ENCODE measurements at regions not wholly inside any gene's neighbourhood (a gene's known extent, or its start where the extent isn't known, plus 50 kb on each side); places are given as distances from the start of the nearest gene placed in this dataset.

DNA sequence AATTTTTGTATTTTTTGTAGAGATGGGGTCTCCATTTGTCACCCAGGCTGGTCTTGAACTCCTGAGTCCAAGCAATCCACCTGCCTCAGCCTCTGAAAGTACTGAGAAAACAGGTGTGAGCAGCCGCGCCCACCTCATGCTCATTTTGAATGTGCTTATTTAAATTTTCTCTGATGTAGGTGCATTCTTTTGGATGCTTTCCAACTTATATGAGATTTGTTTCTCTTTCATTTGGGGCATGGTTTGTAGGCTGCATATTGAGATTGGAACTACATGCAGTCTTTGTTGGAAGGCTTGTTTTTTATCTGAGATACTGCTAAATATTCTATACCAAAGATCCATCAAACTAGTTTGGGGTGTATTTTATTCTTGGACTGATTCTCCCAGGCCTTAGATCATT, 81.0 kb upstream of the IVNS1ABP start:
- TF ChIP-seq, protein P1, sequence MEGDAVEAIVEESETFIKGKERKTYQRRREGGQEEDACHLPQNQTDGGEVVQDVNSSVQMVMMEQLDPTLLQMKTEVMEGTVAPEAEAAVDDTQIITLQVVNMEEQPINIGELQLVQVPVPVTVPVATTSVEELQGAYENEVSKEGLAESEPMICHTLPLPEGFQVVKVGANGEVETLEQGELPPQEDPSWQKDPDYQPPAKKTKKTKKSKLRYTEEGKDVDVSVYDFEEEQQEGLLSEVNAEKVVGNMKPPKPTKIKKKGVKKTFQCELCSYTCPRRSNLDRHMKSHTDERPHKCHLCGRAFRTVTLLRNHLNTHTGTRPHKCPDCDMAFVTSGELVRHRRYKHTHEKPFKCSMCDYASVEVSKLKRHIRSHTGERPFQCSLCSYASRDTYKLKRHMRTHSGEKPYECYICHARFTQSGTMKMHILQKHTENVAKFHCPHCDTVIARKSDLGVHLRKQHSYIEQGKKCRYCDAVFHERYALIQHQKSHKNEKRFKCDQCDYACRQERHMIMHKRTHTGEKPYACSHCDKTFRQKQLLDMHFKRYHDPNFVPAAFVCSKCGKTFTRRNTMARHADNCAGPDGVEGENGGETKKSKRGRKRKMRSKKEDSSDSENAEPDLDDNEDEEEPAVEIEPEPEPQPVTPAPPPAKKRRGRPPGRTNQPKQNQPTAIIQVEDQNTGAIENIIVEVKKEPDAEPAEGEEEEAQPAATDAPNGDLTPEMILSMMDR (IDR thresholded peaks at IDR 0.05), result no peak
- DNase-seq (ENCODE audit: low spot score), result no peak
- Mint-ChIP-seq H3K27ac (ENCODE audit: unreplicated experiment) (no peak overlapping the region), H3K36me3 (ENCODE audit: low read depth) (no peaks in the 10 kb centered on the region), H3K4me3 (ENCODE audit: unreplicated experiment) (no peak overlapping the region), H3K27me3 (ENCODE audit: low read depth) (no peaks in the 10 kb centered on the region), H3K9me3 (ENCODE audit: low read depth) (peaks cover 6% of the 10 kb centered on the region), H3K4me1 (ENCODE audit: low read depth) (peaks cover 44% of the 10 kb centered on the region)

DNA sequence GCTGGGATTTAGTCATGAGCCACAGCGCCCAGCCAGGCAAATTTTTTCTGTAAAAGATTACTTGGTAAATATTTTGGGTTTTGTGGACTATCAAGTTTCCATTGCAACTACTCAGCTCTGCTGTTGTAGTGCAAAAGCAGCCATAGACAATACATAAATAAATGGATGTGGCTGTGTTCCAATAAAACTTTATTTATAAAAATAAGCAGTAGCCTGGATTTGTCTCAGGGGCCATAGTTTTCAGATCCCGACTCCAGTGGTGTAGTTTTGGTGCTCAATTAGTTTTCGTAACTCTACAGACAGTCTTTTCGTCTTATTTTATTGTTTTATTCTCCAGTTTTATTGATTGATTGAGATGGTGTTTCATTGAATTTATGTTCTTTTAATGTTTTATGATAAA, 80.1 kb upstream of the IVNS1ABP start:
- no peak overlapping the region for H3K4me3 Mint-ChIP-seq (ENCODE audit: unreplicated experiment)
- DNase-seq (ENCODE audit: low spot score), result no peak
- H3K9me3 Mint-ChIP-seq (ENCODE audit: low read depth), result peaks cover 6% of the 10 kb centered on the region
- no peak overlapping the region for H3K27ac Mint-ChIP-seq (ENCODE audit: unreplicated experiment)
- H3K36me3 Mint-ChIP-seq (ENCODE audit: low read depth), result no peaks in the 10 kb centered on the region
- no peaks in the 10 kb centered on the region for H3K27me3 Mint-ChIP-seq (ENCODE audit: low read depth)
- TF ChIP-seq, protein P1 (IDR thresholded peaks at IDR 0.05), result no peak
- H3K4me1 Mint-ChIP-seq (ENCODE audit: low read depth), result peaks cover 39% of the 10 kb centered on the region

DNA sequence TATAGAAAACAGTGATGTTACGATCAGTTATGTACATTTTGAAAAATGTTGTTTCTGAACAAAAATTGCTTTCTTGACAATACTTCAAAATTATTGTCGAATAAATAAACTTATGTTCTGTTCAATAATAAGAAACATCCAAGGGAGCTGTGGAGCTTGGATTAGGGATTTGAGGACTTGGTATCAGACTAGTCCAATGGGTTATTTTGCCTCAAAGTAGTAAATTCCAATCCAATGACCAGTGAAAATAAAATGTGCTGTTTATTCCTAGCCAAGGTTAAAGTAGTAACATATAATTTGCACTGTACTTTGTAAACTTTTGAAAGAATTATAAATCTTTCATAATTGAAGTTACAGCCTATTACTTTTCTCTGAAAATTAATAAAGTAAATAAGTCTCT, 79.1 kb upstream of the IVNS1ABP start:
- TF ChIP-seq, protein P1 (IDR thresholded peaks at IDR 0.05), result no peak
- Mint-ChIP-seq H3K9me3 (ENCODE audit: low read depth) (peaks cover 5% of the 10 kb centered on the region), H3K27ac (ENCODE audit: unreplicated experiment) (no peak overlapping the region), H3K4me1 (ENCODE audit: low read depth) (peaks cover 34% of the 10 kb centered on the region), H3K4me3 (ENCODE audit: unreplicated experiment) (no peak overlapping the region), H3K36me3 (ENCODE audit: low read depth) (no peaks in the 10 kb centered on the region), H3K27me3 (ENCODE audit: low read depth) (no peaks in the 10 kb centered on the region)
- no peak for DNase-seq (ENCODE audit: low spot score)

DNA sequence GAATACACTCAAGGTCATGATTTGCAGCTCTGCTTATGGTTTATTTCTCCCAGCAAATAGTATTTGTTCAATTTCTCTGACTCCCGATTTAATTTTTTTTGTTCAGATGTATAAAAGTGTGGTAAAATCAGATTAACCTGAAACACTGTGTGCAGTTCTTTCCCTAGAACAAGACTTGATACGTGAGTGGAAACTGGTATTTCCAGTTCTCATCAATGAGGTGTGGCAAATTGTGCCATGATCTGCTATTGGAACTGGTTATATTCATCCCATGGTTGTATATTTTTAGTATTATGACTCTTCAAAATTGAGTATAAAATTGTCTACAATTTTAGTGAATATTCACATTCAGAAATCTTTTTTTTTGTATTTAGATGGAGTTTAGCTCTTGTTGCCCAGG, 76.8 kb upstream of the IVNS1ABP start:
- Mint-ChIP-seq H3K36me3 (ENCODE audit: low read depth) (no peaks in the 10 kb centered on the region), H3K27me3 (ENCODE audit: low read depth) (no peaks in the 10 kb centered on the region), H3K27ac (ENCODE audit: unreplicated experiment) (no peak overlapping the region), H3K4me3 (ENCODE audit: unreplicated experiment) (no peak overlapping the region), H3K4me1 (ENCODE audit: low read depth) (peaks cover 15% of the 10 kb centered on the region), H3K9me3 (ENCODE audit: low read depth) (no peaks in the 10 kb centered on the region)
- TF ChIP-seq, protein P1 (IDR thresholded peaks at IDR 0.05), result no peak
- no peak for DNase-seq (ENCODE audit: low spot score)

DNA sequence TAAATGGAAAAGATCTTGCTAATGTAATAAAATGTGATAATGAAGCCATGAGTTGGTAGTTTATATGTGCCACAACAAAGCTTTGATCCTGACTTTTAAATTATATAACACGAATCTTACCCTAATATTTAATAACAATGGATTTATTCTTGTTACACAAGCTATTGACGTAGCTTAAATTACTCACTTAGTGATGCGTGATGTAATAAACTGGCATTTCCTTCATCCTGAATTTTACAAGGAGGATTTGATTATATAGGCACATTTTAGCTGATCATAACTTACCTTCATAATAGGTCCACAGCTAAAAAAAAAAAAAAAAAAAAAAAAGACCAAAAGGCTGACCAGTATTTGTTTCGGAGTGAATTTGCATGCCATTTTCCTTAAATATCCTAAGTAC, 76.2 kb upstream of the IVNS1ABP start:
- Mint-ChIP-seq H3K27me3 (ENCODE audit: low read depth) (no peaks in the 10 kb centered on the region), H3K27ac (ENCODE audit: unreplicated experiment) (no peak overlapping the region), H3K4me3 (ENCODE audit: unreplicated experiment) (no peak overlapping the region), H3K4me1 (ENCODE audit: low read depth) (peaks cover 11% of the 10 kb centered on the region), H3K9me3 (ENCODE audit: low read depth) (no peaks in the 10 kb centered on the region), H3K36me3 (ENCODE audit: low read depth) (no peaks in the 10 kb centered on the region)
- no peak for DNase-seq (ENCODE audit: low spot score)
- TF ChIP-seq, protein P1 (IDR thresholded peaks at IDR 0.05), result no peak
